C4-2B (cell line): ENCODE measurements at regions not wholly inside any gene's neighbourhood (a gene's known extent, or its start where the extent isn't known, plus 50 kb on each side); places are given as distances from the start of the nearest gene placed in this dataset.

Experiments used
- ZFX ChIP-seq: fragments of 450-650 bp; IDR thresholded peaks from 2 replicates; pipeline ENCODE4 v1.6.1; 2017
- TF ChIP-seq, protein P1 (sequence below): fragments of 450-650 bp; conservative IDR thresholded peaks from 2 replicates; pipeline ENCODE4 v1.5.1; 2017; ENCODE audit warnings: mild to moderate bottlenecking

DNA sequence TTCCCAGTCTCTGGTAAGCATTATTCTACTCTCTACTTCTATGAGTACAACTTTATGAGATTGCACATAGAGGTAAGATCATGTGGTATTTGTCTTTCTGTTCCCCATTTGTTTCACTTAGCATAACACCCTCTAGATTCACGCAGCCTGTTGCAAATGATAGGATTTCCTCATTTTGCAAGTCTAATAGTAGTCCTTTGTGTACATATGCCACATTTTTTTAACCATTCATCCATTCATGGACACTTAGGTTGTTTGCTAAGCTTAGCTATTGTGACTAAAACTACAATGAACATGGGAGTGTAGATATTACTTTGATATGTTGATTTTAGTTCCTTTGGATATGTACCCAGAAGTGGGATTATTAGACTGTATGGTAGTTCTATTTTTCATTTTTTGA, 717.9 kb upstream of the ALCAM start:
- TF ChIP-seq, protein P1, sequence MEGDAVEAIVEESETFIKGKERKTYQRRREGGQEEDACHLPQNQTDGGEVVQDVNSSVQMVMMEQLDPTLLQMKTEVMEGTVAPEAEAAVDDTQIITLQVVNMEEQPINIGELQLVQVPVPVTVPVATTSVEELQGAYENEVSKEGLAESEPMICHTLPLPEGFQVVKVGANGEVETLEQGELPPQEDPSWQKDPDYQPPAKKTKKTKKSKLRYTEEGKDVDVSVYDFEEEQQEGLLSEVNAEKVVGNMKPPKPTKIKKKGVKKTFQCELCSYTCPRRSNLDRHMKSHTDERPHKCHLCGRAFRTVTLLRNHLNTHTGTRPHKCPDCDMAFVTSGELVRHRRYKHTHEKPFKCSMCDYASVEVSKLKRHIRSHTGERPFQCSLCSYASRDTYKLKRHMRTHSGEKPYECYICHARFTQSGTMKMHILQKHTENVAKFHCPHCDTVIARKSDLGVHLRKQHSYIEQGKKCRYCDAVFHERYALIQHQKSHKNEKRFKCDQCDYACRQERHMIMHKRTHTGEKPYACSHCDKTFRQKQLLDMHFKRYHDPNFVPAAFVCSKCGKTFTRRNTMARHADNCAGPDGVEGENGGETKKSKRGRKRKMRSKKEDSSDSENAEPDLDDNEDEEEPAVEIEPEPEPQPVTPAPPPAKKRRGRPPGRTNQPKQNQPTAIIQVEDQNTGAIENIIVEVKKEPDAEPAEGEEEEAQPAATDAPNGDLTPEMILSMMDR: no peak
- TF ChIP-seq ZFX: no peak
